DMS 273 treated with DMSO at 0.1 percent for 48 hours (cell line): ENCODE measurements at regions not wholly inside any gene's neighbourhood (a gene's known extent, or its start where the extent isn't known, plus 50 kb on each side); places are given as distances from the start of the nearest gene placed in this dataset.

Experiments used
- DNase-seq: peaks from one replicate; lab custom pipeline; 2025; lab: John Stamatoyannopoulos, UW

DNA sequence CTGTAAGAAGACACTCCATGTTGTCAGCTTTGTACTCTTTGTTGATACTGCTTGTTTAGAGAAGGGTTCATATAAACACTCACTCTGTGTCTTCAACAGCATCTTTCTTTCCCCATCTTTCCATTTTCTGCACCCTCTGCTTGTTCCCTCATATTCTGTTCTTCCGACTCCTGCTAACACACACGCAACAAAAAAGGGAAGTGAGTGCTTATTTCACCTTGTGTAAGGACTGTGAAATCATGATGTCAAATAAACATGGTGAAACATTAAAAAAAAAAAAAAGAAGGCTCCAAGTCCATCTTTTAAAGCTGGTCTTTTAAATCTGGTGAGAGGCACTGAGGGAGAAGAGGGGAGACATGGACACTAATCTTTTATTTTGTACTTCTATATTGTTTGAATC is 145.4 kb downstream of the RPAP3 start:
- no peak for DNase-seq

DNA sequence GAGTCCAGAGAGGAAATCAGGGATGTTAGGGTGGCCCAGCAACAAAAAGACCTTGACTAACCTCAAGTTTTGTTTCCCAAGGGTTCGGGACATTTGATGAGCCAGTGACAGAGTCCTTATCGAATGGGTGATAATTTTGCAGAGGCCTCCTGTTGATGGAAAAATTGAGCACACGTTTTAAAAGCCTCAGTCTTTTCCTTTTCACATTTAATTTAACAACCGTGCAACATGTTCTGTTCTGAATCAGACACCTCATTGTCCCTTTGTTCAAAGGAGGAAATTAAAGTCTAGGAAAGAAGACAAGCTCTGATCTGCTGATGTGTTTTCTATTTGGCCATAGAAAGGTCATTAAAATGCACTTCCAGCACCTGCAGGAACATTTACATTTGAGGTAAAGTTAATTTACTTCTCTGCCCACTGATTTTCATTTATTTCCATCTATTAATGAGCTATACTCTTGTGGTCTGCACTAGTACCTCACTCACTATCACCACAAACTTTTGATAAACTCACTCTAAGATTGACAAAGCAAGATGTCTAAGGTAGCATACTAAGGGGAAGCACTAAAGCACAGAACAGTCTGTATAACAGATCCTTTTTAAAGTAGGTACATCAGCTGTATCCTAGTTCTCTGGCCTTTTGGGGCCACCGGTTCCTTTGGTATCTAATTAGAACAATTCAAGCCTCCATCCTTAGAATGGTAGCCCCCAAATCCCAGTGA is 147.0 kb downstream of the RPAP3 start:
- no peak for DNase-seq

DNA sequence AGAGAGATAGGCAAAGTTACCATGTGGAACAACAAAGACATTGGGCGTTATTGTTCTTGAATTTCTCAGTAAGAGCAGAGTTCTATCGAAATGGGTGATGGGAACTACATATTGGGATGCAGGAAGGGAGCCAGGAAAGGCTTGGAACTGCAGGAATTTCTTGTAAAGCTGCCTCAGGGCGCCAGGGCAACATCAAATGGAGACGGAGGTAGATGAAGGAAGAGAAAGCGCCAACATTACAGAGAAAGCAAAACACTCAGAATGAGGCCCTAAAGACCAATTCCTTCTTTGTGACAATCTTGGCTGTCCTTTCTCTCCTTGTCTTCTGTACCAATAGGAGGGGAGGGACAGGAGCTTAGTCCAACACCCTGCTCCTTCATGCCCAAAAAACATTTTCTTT is 148.4 kb downstream of the RPAP3 start:
- no peak for DNase-seq

DNA sequence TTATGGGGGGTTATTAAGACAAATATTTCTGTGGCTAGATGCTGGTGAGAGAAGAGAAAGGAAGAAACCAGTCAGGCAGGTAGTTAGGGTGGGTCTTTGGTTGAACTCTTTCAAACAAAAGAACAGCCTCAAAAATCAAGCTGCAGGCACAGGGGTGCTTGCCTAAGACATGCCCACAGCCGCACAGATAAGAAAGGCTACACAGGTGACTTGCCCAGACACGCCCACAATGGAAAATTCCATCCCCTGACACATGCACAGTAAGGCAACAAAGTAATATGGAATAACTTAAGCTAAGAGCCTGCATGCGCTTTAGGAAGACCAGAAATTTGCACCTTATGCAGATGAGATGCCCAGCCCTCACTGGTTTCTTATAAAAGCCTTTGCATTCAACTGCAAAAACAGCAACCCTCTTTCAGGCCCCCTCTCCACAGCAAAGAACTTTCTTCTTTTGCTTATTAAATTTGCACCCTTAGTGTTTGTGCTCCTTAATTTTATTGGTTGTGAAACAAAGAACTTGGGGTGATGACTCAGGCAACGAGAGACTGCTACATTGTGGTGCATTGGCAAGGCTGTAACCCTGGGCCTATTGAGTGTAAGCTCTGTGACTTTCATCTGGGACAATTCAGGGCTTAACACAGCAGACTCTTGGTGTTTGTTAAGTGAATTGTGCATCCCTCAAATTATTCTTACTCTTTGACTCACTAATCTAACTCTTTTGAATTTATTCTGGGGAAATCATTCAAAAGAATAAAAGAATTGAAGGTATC is 149.4 kb downstream of the RPAP3 start:
- DNase-seq = no peak

DNA sequence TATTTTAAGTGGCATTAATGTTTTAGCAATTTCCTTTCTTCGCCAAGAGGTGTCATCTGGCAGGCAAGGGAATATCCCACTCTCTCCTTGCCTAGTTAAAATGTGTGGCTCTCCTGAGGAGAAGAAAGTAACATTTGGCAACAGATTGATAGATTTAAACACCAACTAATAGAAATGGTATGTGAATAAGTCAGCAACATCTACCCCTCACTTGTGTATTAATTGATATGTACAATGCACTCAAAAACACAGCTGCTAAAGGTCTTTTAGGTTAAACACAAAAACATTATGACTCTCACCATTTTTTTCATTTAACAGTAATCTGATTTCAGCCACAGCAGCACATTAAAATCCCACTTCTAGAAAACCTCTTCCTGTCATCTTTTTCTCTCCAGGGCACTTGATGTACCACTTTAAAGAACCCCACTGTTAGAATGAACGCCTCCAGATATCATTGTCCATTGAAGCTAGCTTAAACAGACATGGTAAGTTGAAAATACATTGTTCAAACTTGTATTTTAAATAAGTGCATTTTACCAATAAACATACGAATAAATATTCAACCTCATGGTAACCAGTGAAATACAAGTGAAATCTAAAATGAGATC is 151.7 kb downstream of the RPAP3 start:
- DNase-seq = no peak

DNA sequence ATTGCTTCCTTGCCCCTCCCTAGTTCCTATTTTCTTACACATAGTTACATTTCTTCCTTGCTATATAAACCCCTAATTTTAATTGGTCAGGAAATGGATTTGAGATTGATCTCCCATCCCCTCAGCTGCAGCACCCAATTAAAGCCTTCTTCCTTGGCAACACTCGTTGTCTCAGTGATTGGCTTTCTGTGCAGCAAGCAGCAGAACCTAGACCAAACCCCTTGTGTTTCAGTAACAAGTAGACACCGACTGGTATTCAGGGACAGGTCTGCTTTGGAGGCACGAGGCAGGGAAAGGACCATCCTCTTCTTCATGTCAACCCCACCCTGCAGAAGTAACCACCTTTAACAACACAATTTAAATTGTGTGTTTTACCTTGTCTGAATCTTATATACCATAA is 152.6 kb downstream of the RPAP3 start:
- no peak for DNase-seq

DNA sequence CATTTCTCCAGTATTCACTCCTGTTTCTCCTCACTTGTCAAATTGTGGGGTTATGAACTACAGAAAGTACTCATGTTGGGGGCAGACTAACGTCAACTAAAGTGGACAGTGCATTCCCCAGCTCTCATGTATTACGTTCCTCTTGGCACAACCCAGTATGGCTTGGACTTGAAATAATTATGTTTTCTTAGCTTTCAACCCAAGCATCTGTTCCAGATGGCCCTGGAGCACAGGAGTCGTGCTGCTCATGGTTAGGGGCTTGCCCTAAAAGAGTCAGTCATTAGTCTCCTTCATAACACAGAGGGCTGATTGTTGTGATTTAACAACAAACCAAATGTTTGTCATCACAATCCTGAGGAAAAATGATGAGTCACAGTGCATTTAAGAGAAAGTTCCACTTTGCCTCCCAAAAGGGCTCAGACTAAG is 154.4 kb downstream of the RPAP3 start:
- peak; percentile 4 for DNase-seq

DNA sequence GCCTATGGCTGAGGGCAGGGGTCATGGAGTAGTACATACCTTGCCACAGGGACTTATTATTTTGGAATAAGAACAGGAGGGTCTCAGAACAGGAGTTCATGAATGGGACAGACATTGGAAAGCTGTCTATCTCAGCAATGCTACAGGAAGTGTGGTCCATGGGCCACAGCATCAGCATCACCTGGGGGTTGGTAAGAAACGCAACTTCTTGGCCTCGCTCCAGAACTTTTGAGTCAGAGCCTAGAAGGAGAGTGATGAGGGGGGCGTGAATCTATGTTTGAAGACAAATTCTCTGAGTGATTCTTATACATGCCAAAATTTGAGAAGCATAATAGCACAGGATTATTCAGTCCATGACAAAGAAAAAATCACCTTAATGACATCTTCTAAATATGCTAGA is 156.6 kb downstream of the RPAP3 start:
- DNase-seq = no peak

DNA sequence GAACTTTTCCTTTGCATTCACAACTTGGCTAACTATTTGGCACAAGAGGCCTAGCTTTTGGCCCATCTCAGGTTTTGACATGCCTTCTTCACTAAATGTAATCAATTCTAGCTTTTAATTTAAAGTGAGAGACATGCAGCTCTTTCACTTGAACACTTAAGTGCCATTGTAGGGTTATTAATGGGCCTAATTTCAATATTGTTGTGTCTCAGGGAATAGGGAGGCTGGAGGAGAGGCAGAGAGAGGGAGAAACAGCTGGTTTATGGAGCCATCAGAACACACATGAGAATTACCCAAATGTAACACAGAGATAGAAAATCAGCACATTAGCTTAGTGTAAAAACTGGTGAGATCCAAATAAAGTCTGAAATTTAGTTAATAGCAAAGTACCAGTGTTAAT is 157.4 kb downstream of the RPAP3 start:
- no peak for DNase-seq

DNA sequence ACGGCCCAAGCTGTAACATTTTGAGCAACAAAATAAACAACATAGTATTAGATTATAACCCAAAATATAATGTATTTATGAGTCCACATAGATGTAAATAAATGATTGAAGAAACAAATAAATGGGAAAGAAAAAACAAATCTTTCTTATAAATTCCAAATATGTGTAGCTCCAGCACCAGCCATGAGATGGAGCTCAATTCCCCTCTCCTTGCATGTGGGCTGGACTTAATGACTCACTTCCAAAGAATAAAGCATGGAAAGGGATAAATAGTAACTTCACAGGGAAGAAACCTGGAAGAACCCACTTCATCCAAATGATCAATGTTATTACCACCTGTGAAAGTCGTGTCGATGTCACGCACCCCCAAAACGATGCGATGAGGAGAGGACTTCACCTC is 158.8 kb downstream of the RPAP3 start:
- DNase-seq = no peak

DNA sequence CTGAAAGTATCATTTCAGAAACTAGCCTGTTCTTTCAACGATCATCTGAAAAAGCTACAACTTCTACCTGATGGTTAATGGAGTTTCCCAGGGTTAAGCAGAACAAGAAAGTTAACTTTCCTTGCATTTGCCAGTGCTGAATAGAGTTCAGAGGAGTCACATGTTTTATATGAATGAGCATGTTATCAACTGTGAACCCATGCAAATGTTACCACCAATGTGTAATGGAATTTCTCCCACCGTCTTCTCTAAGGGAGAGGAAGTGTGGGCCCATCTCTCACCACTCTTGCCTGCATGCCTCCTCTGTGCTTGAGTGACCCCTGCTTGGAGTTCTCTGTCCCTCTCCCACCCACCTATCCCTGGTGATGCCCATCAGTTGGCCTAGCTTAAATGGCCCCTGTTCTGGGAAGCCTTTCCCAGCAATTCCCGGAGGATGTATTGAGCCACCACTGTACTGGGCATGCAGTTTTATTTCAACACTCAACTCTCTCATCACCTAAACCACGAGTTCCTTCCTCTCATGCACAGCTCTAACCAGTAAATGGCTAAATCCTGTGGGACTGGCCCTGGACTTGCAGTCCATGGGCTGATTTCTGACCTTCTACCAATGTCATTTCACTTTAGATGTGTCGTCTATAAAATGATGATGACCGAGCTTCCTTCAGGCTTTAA is 159.8 kb downstream of the RPAP3 start:
- no peak for DNase-seq

DNA sequence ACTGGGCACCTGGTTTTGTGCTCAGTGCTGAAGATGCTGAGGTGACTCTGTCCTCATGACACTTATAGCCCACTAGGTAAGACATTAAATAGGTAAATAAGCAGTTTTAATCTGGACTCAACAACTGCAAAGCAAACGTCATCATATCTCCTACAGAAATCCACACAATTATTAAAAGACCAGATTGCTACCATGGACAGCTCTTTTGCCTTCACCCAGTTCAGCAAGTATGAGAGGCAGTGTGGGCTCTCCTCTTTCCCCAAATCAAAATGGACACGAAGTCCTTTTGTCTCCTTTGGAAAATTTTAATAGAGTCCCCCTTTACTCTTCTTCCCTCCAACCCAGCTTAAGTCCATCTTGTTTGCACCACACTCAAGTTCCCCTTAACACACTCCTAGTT is 171.1 kb downstream of the RPAP3 start:
- no peak for DNase-seq

DNA sequence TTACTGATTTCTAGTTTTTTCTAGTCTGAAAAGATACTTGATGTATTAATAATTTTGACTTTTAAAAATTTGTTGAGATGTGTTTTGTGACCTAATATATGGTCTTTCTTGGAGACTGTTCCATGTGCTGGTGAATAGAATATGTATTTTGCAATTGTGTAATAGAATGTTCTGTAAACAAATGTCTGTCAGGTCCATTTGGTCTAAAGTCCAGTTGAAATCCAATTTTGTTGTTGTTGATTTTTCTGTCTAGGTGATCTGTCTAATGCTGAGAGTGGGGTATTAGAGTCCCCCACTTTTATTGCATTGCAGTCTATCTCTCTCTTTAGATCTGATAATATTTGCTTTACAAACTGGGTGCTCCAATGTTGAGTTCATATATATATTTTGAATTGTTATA is 175.8 kb downstream of the RPAP3 start:
- DNase-seq = no peak

DNA sequence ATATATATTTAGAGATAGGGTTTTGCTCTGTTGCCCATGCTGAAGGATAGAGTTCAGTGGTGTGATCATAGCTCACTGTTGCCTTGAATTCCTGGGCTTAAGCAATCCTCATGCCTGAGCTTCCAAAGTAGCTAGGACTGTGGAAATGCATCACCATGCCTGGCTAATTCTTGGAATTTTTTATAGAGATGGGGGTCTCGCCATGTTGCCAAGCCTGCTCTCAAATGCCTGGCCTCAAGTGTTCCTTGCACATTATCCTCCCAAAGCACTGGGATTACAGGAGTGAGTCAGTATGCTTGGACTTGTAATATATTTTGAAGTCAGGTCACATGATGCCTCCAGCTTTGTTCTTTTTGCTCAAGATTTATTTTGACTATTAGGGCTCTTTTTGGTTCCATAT is 178.0 kb downstream of the RPAP3 start:
- no peak for DNase-seq

DNA sequence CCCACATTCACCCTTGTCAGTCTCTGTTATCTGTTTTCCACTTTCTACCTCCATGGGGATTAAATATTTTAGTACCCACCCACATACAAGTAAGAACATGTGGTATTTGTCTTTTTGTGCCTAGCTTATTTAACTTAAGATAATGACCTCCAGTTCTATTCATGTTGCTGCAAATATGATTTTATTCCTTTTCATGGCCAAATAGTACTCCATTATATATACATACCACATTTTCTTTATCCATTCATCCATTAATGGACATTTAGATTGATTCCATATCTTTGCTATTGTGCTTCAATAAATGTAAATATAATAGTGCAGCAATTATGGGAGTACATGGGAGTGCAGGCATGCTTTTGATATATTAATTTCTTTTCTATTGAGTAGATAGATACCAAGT is 185.8 kb downstream of the RPAP3 start:
- DNase-seq = no peak

DNA sequence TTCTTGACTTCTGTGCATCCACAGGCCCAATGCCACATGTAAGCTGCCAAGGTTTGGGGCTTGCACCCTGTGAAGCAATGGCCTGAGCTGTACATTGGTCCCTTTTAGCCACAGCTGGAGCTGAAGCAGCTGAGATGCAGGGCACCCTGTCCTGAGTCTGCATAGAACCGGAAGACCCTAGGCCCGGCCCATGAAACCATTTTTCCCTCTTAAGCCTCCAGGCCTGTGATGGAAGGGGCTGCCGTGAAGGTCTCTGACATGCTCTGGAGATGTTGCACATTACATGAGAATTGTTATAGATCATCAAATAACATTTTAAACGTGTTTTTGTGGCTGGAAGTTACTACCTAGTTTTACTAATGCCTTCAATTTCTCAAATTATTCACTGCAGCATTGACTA is 188.7 kb downstream of the RPAP3 start:
- DNase-seq = no peak

DNA sequence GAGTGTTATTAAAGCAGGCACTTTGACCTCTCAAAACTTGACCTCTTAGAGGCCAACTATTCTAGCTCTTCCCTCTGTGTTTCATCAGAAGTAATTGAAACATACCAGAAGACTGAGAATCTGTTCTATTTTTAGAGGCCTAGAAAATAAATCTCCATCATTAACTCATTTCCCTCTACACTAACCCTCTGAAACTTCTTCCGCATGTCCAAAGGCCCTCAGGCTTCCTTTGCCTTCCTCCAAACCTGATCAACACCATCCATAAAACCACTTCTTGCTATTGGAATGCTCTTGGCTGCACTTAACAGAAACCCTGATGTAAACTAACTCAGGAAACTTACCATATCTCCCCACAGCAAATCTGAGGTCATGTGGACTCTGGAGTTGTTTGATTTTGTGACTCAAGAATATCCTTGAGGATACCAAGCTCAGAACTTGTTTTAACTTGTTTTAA is 196.4 kb downstream of the RPAP3 start:
- DNase-seq = no peak

DNA sequence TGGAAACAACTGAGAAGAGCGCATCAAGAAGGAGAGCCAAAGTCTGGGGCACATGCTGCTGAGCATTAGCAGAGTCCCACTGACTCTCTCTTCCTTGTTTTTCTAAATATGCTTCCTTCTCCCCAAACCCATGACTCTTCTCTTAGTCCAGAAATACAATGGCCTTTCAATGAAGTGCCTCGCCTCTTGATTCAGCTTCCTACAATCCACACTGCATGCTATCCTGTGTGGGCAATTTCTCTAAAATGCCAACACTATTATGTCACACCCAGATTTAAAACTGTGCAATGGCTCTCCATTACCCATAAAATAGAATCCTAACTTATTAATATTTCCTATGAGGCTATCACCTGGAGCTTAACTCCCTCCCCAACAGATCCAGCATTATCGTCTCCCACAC is 198.6 kb downstream of the RPAP3 start:
- no peak for DNase-seq

DNA sequence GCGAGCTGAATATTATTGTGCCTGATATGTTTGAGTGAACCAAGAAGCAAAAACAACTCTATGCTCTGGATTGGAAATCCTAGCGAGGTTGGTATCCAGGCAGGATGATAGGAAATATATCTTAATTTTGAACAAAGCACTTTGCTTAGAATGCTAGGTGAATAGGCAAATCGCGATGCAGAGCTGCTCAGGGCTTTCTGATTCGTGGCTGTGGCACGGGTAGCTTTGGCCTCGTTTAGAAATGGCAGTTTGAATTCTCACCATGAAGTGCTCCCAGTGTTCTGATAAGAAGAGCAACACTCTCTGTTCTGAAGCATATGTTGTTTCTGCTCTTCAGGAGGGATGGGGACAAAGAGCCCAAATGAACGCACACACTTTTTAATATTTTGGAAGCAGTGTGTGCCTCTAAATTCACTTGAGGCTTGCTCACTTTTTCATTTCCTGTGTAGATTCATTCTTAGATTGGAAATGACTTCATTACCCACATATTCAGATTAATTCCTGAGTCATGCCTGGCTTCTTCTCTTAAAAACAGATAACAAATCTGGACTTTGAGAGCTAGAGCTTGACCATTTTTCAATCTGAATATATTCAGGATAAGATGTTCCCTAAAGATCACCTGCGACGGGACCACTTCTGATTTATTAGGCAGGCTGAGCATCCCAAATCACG is 200.9 kb downstream of the RPAP3 start:
- no peak for DNase-seq

DNA sequence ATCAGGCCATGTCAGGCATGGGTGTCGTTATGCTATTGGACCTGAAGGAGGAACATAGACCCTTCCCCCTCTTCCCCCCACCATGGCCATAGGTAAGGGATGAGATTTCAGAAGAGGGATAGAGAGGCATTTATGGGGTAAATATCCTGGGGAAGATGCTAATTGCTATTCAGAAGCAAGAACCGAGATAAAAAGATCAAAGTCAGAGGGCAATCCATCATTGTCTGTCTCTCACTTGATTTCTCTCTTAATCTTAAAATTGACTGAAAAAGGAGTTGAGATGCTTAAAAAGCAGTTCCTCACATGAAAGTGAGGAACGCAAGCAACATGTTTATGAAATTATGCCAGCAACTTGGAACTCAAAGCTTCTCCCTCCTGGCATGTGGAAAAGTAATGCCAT is 212.0 kb downstream of the RPAP3 start:
- no peak for DNase-seq

DNA sequence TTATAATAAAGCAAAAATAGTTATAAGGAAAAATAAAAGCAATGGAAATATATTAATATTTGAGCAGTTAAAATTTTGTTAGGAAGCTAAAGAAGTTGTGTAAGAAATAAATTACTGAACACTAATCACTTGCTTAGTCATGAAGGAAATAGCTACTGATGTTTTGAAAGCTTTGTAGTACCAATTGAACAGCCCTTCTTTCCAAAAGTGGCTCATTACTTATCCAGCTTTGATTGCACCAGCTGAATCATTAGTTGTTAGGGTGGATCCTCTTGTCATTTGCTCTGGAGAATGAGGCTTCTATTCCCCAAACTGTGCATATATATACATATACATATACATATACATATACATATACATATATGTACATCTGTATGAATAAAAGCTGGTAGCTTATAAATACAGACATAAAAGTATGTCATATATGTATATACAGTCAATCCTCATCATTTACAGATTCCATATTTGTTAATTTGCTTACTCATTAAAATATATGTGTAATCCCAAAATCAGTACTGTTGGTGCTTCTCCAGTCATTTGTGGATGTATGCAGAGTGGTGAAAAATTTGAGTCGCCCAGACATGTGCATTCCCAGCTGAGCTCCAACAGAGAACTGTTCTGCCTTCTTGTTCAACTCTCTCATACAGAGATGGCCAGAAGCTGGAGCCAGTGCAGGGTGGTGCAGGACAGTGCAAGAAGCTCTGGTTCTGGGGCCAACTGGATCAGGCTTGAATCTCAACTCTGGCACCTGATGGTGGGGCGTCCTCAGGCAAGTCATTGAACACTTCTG is 214.1 kb downstream of the RPAP3 start:
- DNase-seq = no peak
